ENCODE measurements at regions not wholly inside any gene's neighbourhood (a gene's known extent, or its start where the extent isn't known, plus 50 kb on each side); places are given as distances from the start of the nearest gene placed in this dataset.
"Not testable (repeated sequence)": the region's sequence is repeated elsewhere in the genome, so short reads cannot be mapped to it uniquely, and the experiment has no call there.

- H3K27ac Mint-ChIP-seq, result no peak overlapping the region
- H3K9me3 Mint-ChIP-seq, result peaks cover 3 to 11% (median 7%) of the 10 kb centered on the region in 3 donors
- H3K4me1 Mint-ChIP-seq, result no peaks in the 10 kb centered on the region
- no peaks in the 10 kb centered on the region for H3K27me3 Mint-ChIP-seq
- no peak overlapping the region for H3K4me3 Mint-ChIP-seq
- H3K36me3 Mint-ChIP-seq, result no peaks in the 10 kb centered on the region
Observed at GRCh38 chr2:146709004-146709403, 1135.8 kb upstream of the ACVR2A start.

GRCh38 chr2:146701183-146701582 is 1143.6 kb upstream of the ACVR2A start:
- Mint-ChIP-seq H3K9me3 (peaks cover 4 to 17% (median 11%) of the 10 kb centered on the region in 3 donors), H3K36me3 (no peaks in the 10 kb centered on the region), H3K4me1 (no peaks in the 10 kb centered on the region), H3K4me3 (no peak overlapping the region), H3K27ac (no peak overlapping the region), H3K27me3 (no peaks in the 10 kb centered on the region)

GRCh38 chr2:146697307-146697706 is 1147.5 kb upstream of the ACVR2A start:
- Mint-ChIP-seq H3K9me3 (peaks cover 2 to 5% (median 4%) of the 10 kb centered on the region in 3 donors), H3K4me1 (no peaks in the 10 kb centered on the region), H3K27ac (no peak overlapping the region), H3K36me3 (no peaks in the 10 kb centered on the region), H3K27me3 (no peaks in the 10 kb centered on the region), H3K4me3 (no peak overlapping the region)

- H3K27ac Mint-ChIP-seq, H3K4me3 Mint-ChIP-seq, H3K27me3 Mint-ChIP-seq, H3K9me3 Mint-ChIP-seq, H3K36me3 Mint-ChIP-seq, H3K4me1 Mint-ChIP-seq: not testable (repeated sequence)
Observed at GRCh38 chr2:146696787-146697186, 1148.0 kb upstream of the ACVR2A start.

- Mint-ChIP-seq H3K4me3 (no peak overlapping the region), H3K27ac (no peak overlapping the region), H3K27me3 (no peaks in the 10 kb centered on the region), H3K9me3 (peaks cover 0 to 3% (median 0%) of the 10 kb centered on the region in 3 donors), H3K36me3 (no peaks in the 10 kb centered on the region), H3K4me1 (no peaks in the 10 kb centered on the region)
Observed at GRCh38 chr2:146681991-146682390, 1162.8 kb upstream of the ACVR2A start.

GRCh38 chr2:146678516-146678915 is 1166.3 kb upstream of the ACVR2A start:
- H3K9me3 Mint-ChIP-seq, result peaks cover 0 to 3% (median 0%) of the 10 kb centered on the region in 3 donors
- H3K4me3 Mint-ChIP-seq, result no peak overlapping the region
- H3K4me1 Mint-ChIP-seq, result no peaks in the 10 kb centered on the region
- no peak overlapping the region for H3K27ac Mint-ChIP-seq
- no peaks in the 10 kb centered on the region for H3K27me3 Mint-ChIP-seq
- no peaks in the 10 kb centered on the region for H3K36me3 Mint-ChIP-seq

GRCh38 chr2:146677280-146677679 is 1167.5 kb upstream of the ACVR2A start:
- H3K27me3 Mint-ChIP-seq, result no peaks in the 10 kb centered on the region

GRCh38 chr2:146669735-146670134 is 1175.1 kb upstream of the ACVR2A start:
- Mint-ChIP-seq H3K9me3 (no peaks in the 10 kb centered on the region), H3K36me3 (no peaks in the 10 kb centered on the region), H3K27ac (no peak overlapping the region), H3K27me3 (peaks cover 2% of the 10 kb centered on the region), H3K4me3 (no peak overlapping the region), H3K4me1 (no peaks in the 10 kb centered on the region)

More at GRCh38 chr2:146677280-146677679, 1167.5 kb upstream of the ACVR2A start:
- H3K4me3 Mint-ChIP-seq, result no peak overlapping the region
- H3K36me3 Mint-ChIP-seq, result no peaks in the 10 kb centered on the region
- H3K4me1 Mint-ChIP-seq, result no peaks in the 10 kb centered on the region
- H3K9me3 Mint-ChIP-seq, result no peaks in the 10 kb centered on the region
- no peak overlapping the region for H3K27ac Mint-ChIP-seq

GRCh38 chr2:146666340-146666739 is 1178.5 kb upstream of the ACVR2A start:
- H3K4me3 Mint-ChIP-seq, result no peak overlapping the region
- H3K27ac Mint-ChIP-seq, result no peak overlapping the region
- no peaks in the 10 kb centered on the region for H3K36me3 Mint-ChIP-seq
- no peaks in the 10 kb centered on the region for H3K4me1 Mint-ChIP-seq
- peaks cover 2% of the 10 kb centered on the region for H3K27me3 Mint-ChIP-seq
- H3K9me3 Mint-ChIP-seq, result no peaks in the 10 kb centered on the region

GRCh38 chr2:146665800-146666199 is 1179.0 kb upstream of the ACVR2A start:
- H3K4me3 Mint-ChIP-seq, result no peak overlapping the region
- no peaks in the 10 kb centered on the region for H3K9me3 Mint-ChIP-seq
- no peaks in the 10 kb centered on the region for H3K4me1 Mint-ChIP-seq
- no peak overlapping the region for H3K27ac Mint-ChIP-seq
- H3K27me3 Mint-ChIP-seq, result peaks cover 2% of the 10 kb centered on the region
- H3K36me3 Mint-ChIP-seq, result no peaks in the 10 kb centered on the region

- Mint-ChIP-seq H3K27ac (no peak overlapping the region), H3K27me3 (no peaks in the 10 kb centered on the region), H3K36me3 (no peaks in the 10 kb centered on the region), H3K4me1 (no peaks in the 10 kb centered on the region), H3K4me3 (no peak overlapping the region), H3K9me3 (peaks cover 0 to 4% (median 0%) of the 10 kb centered on the region in 3 donors)
Observed at GRCh38 chr2:146661473-146662096, 1183.2 kb upstream of the ACVR2A start.

- Mint-ChIP-seq H3K27ac (no peak overlapping the region), H3K36me3 (no peaks in the 10 kb centered on the region), H3K4me1 (no peaks in the 10 kb centered on the region), H3K9me3 (peaks cover 0 to 4% (median 0%) of the 10 kb centered on the region in 3 donors), H3K27me3 (peaks cover 1% of the 10 kb centered on the region), H3K4me3 (no peak overlapping the region)
Observed at GRCh38 chr2:146659976-146660375, 1184.9 kb upstream of the ACVR2A start.

- Mint-ChIP-seq H3K9me3 (peaks cover 0 to 4% (median 0%) of the 10 kb centered on the region in 3 donors), H3K27ac (no peak overlapping the region), H3K27me3 (peaks cover 1% of the 10 kb centered on the region), H3K4me3 (no peak overlapping the region), H3K4me1 (no peaks in the 10 kb centered on the region), H3K36me3 (no peaks in the 10 kb centered on the region)
Observed at GRCh38 chr2:146652311-146652710, 1192.5 kb upstream of the ACVR2A start.

- Mint-ChIP-seq H3K27me3 (peaks cover 1% of the 10 kb centered on the region), H3K4me1 (no peaks in the 10 kb centered on the region), H3K4me3 (no peak overlapping the region), H3K36me3 (no peaks in the 10 kb centered on the region), H3K27ac (no peak overlapping the region), H3K9me3 (no peaks in the 10 kb centered on the region)
Observed at GRCh38 chr2:146651361-146651760, 1193.5 kb upstream of the ACVR2A start.

GRCh38 chr2:146642066-146642465 is 1202.8 kb upstream of the ACVR2A start:
- Mint-ChIP-seq H3K9me3 (peaks cover 0 to 3% (median 0%) of the 10 kb centered on the region in 3 donors), H3K27me3 (no peaks in the 10 kb centered on the region), H3K36me3 (no peaks in the 10 kb centered on the region), H3K4me3 (no peak overlapping the region), H3K4me1 (no peaks in the 10 kb centered on the region), H3K27ac (no peak overlapping the region)

GRCh38 chr2:146634230-146635097 is 1210.4 kb upstream of the ACVR2A start:
- no peak overlapping the region for H3K4me3 Mint-ChIP-seq
- no peaks in the 10 kb centered on the region for H3K4me1 Mint-ChIP-seq
- no peak overlapping the region for H3K27ac Mint-ChIP-seq
- H3K27me3 Mint-ChIP-seq, result no peaks in the 10 kb centered on the region
- H3K36me3 Mint-ChIP-seq, result no peaks in the 10 kb centered on the region
- H3K9me3 Mint-ChIP-seq, result no peaks in the 10 kb centered on the region
